A549 (cell line): ENCODE measurements at regions not wholly inside any gene's neighbourhood (a gene's known extent, or its start where the extent isn't known, plus 50 kb on each side); places are given as distances from the start of the nearest gene placed in this dataset.

Source experiments
- ATAC-seq, 2 experiments: fragments of 200-7000 bp in 1 of 2; fragments of >200 bp in 1 of 2; cut with Nextera tagmentation in 1 of 2; cut with Tn5 transposase in 1 of 2; 3 replicates each; pipeline versions ENCODE4 v1.8.0 to v1.9.1; 2018 to 2020; ENCODE audit warnings: mild to moderate bottlenecking in 1 of 2, moderate library complexity in 1 of 2
- CTCF ChIA-PET: fragments of 300-600 bp; sonication (Branson Sonifier 250); formaldehyde crosslinking; extraction: SDS; loops from one replicate; lab custom pipeline; 2021; ENCODE audit warnings: antibody characterized with exemption, inconsistent platforms; lab: Yijun Ruan, JAX
- POLR2A ChIA-PET: fragments of 350-600 bp; formaldehyde crosslinking; extraction: SDS; loops from one replicate; lab custom pipeline; 2021; ENCODE audit warnings: antibody characterized with exemption, inconsistent platforms; lab: Yijun Ruan, JAX
- DNase-seq, 2 experiments: peaks; one replicate each; pipeline versions ENCODE4 v3.0.0 to v3.0.0-alpha.2; 2011 to 2016; ENCODE audit warnings: low read depth in 1 of 2, low spot score in 1 of 2
- FAIRE-seq: peaks from 2 replicates; lab custom pipeline; 2011; peaks lifted over from hg19 to GRCh38; lab: Jason Lieb, UNC
- H3K27ac ChIP-seq, 2 experiments: fragments of >200 bp; sonication (Bioruptor Twin); formaldehyde crosslinking; 3 replicates each; pipeline ENCODE4 v1.5.1; 2016 to 2017
- H3K4me1 ChIP-seq: fragments of >200 bp; sonication (Bioruptor Twin); formaldehyde crosslinking; 3 replicates; pipeline ENCODE4 v1.6.1; 2016
- H3K4me2 ChIP-seq: fragments of >200 bp; sonication (Bioruptor Twin); formaldehyde crosslinking; 3 replicates; pipeline ENCODE4 v1.6.1; 2016
- H3K4me3 ChIP-seq: fragments of >200 bp; sonication (Bioruptor Twin); formaldehyde crosslinking; 3 replicates; pipeline ENCODE4 v1.5.1; 2016
- H3K9me3 ChIP-seq: fragments of >200 bp; sonication (Bioruptor Twin); formaldehyde crosslinking; 3 replicates; pipeline ENCODE4 v1.6.1; 2016
- BCL3 ChIP-seq: fragments of >200 bp; sonication (Bioruptor Twin); formaldehyde crosslinking; IDR thresholded peaks from 3 replicates; pipeline ENCODE4 v1.6.1; 2016
- BHLHE40 ChIP-seq: IDR thresholded peaks from 2 replicates; pipeline ENCODE4 v1.6.1; 2012; ENCODE audit warnings: low read depth, low read length, inconsistent platforms
- CBX8 ChIP-seq: fragments of 200-600 bp; sonication (generic); IDR thresholded peaks from 2 replicates; pipeline ENCODE4 v1.6.1; 2016
- CEBPB ChIP-seq, 2 experiments: fragments of >200 bp in 1 of 2; sonication (Bioruptor Twin) in 1 of 2; formaldehyde crosslinking in 1 of 2; IDR thresholded peaks; 2 replicates each; pipeline ENCODE4 v1.6.1; 2012 to 2016
- E2F6 ChIP-seq: IDR thresholded peaks from 2 replicates; pipeline ENCODE4 v1.6.1; 2012; ENCODE audit warnings: low read depth, borderline replicate concordance
- HDAC2 ChIP-seq: fragments of 200-600 bp; sonication (generic); IDR thresholded peaks from 2 replicates; pipeline ENCODE4 v1.6.1; 2016
- HOXA7 ChIP-seq: fragments of 250-450 bp; sonication (Bioruptor Pico); IDR thresholded peaks from 2 replicates; pipeline ENCODE4 v1.5.0; 2020; ENCODE audit warnings: mild to moderate bottlenecking, moderate library complexity
- HOXB13 ChIP-seq: fragments of 250-450 bp; sonication (Bioruptor Pico); IDR thresholded peaks from 2 replicates; pipeline ENCODE4 v1.5.0; 2020; ENCODE audit warnings: low read depth, mild to moderate bottlenecking, moderate library complexity
- HOXB5 ChIP-seq: fragments of 250-450 bp; sonication (Bioruptor Pico); IDR thresholded peaks from 2 replicates; pipeline ENCODE4 v1.5.0; 2020; ENCODE audit warnings: mild to moderate bottlenecking, moderate library complexity
- JUN ChIP-seq, 2 experiments: fragments of >200 bp; sonication (Bioruptor Twin); formaldehyde crosslinking; IDR thresholded peaks; 2 replicates in 1 of 2; 3 replicates in 1 of 2; pipeline ENCODE4 v1.6.1; 2016 to 2017
- JUNB ChIP-seq: fragments of >200 bp; sonication (Bioruptor Twin); formaldehyde crosslinking; IDR thresholded peaks from 2 replicates; pipeline ENCODE4 v1.6.1; 2016
- KDM1A ChIP-seq: fragments of 200-600 bp; sonication (generic); IDR thresholded peaks from 2 replicates; pipeline ENCODE4 v1.6.1; 2016; ENCODE audit warnings: low read depth, mild to moderate bottlenecking
- KDM5A ChIP-seq: fragments of 200-600 bp; sonication (generic); IDR thresholded peaks from 2 replicates; pipeline ENCODE4 v1.6.1; 2016; ENCODE audit warnings: antibody characterized with exemption, mild to moderate bottlenecking
- MAZ ChIP-seq: fragments of 150-350 bp; IDR thresholded peaks from 2 replicates; pipeline ENCODE4 v1.6.1; 2014; ENCODE audit warnings: antibody characterized with exemption, low read depth, low read length, borderline replicate concordance
- PBX3 ChIP-seq: IDR thresholded peaks from 2 replicates; pipeline ENCODE4 v1.6.1; 2012
- POLR2AphosphoS2 ChIP-seq: conservative IDR thresholded peaks from 2 replicates; pipeline ENCODE4 v1.6.1; 2012; ENCODE audit warnings: low read length, improper control_type of control experiment, inconsistent platforms
- RAD21 ChIP-seq, 2 experiments: fragments of >200 bp in 1 of 2; sonication (Bioruptor Twin) in 1 of 2; formaldehyde crosslinking in 1 of 2; IDR thresholded peaks in 1 of 2; conservative IDR thresholded peaks in 1 of 2; 2 replicates in 1 of 2; 3 replicates in 1 of 2; pipeline ENCODE4 v1.6.1; 2012 to 2018; ENCODE audit warnings: inconsistent platforms in 1 of 2
- RARB ChIP-seq: fragments of 250-450 bp; sonication (Bioruptor Pico); IDR thresholded peaks from 2 replicates; pipeline ENCODE4 v1.8.0; 2021; ENCODE audit warnings: mild to moderate bottlenecking, moderate library complexity
- TFCP2L1 ChIP-seq: fragments of 250-450 bp; sonication (Bioruptor Pico); IDR thresholded peaks from 2 replicates; pipeline ENCODE4 v1.5.0; 2021; ENCODE audit warnings: mild to moderate bottlenecking
- TP53 ChIP-seq: fragments of 250-450 bp; sonication (Bioruptor Pico); IDR thresholded peaks from 2 replicates; pipeline ENCODE4 v1.5.0; 2021; ENCODE audit warnings: mild to moderate bottlenecking, moderate library complexity
- USF2 ChIP-seq: fragments of 450-650 bp; IDR thresholded peaks from 2 replicates; pipeline ENCODE4 v1.6.1; 2014; ENCODE audit warnings: antibody characterized with exemption
- WGBS: methylation state at CpG from one replicate; pipeline ENCODE4 v1.1.6; 2017; ENCODE audit errors: missing lambda C conversion rate; 5-methylcytosine and 5-hydroxymethylcytosine counted together
- TF ChIP-seq, protein P1 (sequence below): IDR thresholded peaks from 2 replicates; pipeline ENCODE4 v1.6.1; 2012
- TF ChIP-seq, protein P2 (sequence below): fragments of 150-350 bp; IDR thresholded peaks from 2 replicates; pipeline ENCODE4 v1.6.1; 2014; ENCODE audit warnings: low read depth, mild to moderate bottlenecking, low read length

- Histone ChIP-seq H3K4me2 (no peak overlapping the region), H3K27ac (no peak overlapping the region), H3K4me3 (no peak overlapping the region), H3K9me3 (no peaks in the 10 kb centered on the region), H3K4me1 (no peaks in the 10 kb centered on the region)
- POLR2A ChIA-PET, result no interaction called here
- FAIRE-seq, result no peak
- TF ChIP-seq CEBPB (IDR thresholded peaks at IDR 0.05) (no peak), USF2 (no peak), HOXA7 (CRISPR knock-in tag) (no peak), KDM5A (no peak), JUNB (no peak), HOXB5 (CRISPR knock-in tag) (no peak)
- TF ChIP-seq, protein P1, sequence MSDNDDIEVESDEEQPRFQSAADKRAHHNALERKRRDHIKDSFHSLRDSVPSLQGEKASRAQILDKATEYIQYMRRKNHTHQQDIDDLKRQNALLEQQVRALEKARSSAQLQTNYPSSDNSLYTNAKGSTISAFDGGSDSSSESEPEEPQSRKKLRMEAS, result no peak
- TF ChIP-seq, protein P2, sequence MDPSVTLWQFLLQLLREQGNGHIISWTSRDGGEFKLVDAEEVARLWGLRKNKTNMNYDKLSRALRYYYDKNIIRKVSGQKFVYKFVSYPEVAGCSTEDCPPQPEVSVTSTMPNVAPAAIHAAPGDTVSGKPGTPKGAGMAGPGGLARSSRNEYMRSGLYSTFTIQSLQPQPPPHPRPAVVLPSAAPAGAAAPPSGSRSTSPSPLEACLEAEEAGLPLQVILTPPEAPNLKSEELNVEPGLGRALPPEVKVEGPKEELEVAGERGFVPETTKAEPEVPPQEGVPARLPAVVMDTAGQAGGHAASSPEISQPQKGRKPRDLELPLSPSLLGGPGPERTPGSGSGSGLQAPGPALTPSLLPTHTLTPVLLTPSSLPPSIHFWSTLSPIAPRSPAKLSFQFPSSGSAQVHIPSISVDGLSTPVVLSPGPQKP, result no peak
- CTCF ChIA-PET, result no interaction called here
- DNase-seq, result no peak
- ATAC-seq, result no peak
Observed at GRCh38 chr10:54983255-54983654, 182.2 kb upstream of the PCDH15 start.

DNA sequence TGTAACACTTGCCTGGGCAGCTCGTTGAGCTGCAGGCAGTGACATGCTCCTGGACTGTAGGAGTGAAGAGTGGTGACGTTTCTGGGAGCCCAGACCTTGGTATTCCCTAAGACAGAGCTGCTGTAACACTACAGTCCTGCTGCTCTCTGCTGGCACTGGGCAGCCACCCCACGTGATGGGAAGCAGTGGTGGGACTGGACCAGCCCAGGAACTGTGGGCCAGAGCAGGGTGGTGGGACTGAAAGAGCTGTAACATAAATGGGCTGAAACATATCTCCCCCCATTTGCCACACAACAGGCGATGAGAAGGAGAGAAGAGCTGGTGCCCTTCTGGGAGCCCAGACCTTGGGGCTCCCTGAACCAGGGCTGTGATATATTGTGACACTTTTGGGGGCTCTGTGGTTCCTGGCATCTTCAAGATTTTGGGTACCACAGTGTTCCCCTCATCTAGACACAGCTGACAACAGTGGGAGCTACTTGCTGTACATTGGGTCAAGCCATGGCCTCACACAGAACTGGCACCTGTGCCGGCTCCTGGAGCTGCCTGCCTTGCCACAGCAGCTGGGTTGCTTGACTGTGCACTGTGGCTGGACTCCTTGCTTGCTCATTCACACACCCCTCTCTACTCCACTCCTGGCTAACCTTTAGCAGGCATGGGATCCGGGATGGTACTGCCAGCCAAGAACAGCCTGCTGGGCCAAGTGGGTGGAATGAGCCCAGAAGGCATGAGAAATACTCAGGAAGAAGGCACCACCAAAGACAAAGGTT, 161.3 kb upstream of the PCDH15 start:
- DNase-seq (no peak), ATAC-seq (no peak), FAIRE-seq (no peak)
- no peaks in the 10 kb centered on the region for H3K4me1 ChIP-seq
- ChIA-PET POLR2A (no interaction called here), CTCF (no interaction called here)
- TF ChIP-seq PBX3 (no peak), MAZ (no peak), CBX8 (no peak), RAD21 (conservative IDR thresholded peaks at IDR 0.05 in 1 of 2, IDR thresholded peaks at IDR 0.05 in 1 of 2) (no peak), BHLHE40 (no peak), HOXB5 (CRISPR knock-in tag) (no peak), POLR2AphosphoS2 (no peak), RARB (CRISPR knock-in tag) (no peak), E2F6 (no peak), HOXA7 (CRISPR knock-in tag) (no peak), TFCP2L1 (CRISPR knock-in tag) (no peak), JUNB (no peak), HDAC2 (no peak), TP53 (no peak), BCL3 (no peak), JUN (IDR thresholded peaks at IDR 0.05) (no peak), KDM1A (no peak), HOXB13 (no peak)
- H3K4me3 ChIP-seq, result no peak overlapping the region
- WGBS, result 2% methylated on average over 4 of the region's 6 CpGs
- no peak overlapping the region for H3K27ac ChIP-seq
- no peak overlapping the region for H3K4me2 ChIP-seq
- H3K9me3 ChIP-seq, result no peaks in the 10 kb centered on the region
